Neural progenitor cell (in vitro differentiated cells): ENCODE measurements at regions not wholly inside any gene's neighbourhood (a gene's known extent, or its start where the extent isn't known, plus 50 kb on each side); places are given as distances from the start of the nearest gene placed in this dataset.

Experiments used
- DNase-seq: peaks from one replicate; pipeline ENCODE4 v3.0.0-alpha.2; 2016; ENCODE audit warnings: low spot score
- H2AFZ ChIP-seq: fragments of 200-600 bp; sonication (generic); replicated peaks from 2 replicates; pipeline ENCODE4 v1.6.1; 2016; ENCODE audit warnings: antibody characterized with exemption
- H3F3A ChIP-seq: fragments of 200-600 bp; sonication (generic); 2 replicates; pipeline ENCODE4 v1.6.1; 2016; ENCODE audit warnings: antibody characterized with exemption, low read depth
- H3K27ac ChIP-seq: fragments of 200-600 bp; sonication (generic); 2 replicates; pipeline ENCODE4 v1.5.1; 2016; ENCODE audit warnings: mild to moderate bottlenecking
- H3K27me3 ChIP-seq: fragments of 200-600 bp; sonication (generic); 2 replicates; pipeline ENCODE4 v1.6.1; 2016; ENCODE audit warnings: mild to moderate bottlenecking, moderate library complexity
- H3K36me3 ChIP-seq: fragments of 200-600 bp; sonication (generic); 2 replicates; pipeline ENCODE4 v1.5.1; 2016
- H3K4me1 ChIP-seq: fragments of 200-600 bp; sonication (generic); 2 replicates; pipeline ENCODE4 v1.6.1; 2016; ENCODE audit warnings: mixed run types
- H3K4me2 ChIP-seq: fragments of 200-600 bp; sonication (generic); 2 replicates; pipeline ENCODE4 v1.6.1; 2016
- H3K4me3 ChIP-seq: fragments of 200-600 bp; sonication (generic); 2 replicates; pipeline ENCODE4 v1.5.1; 2016
- H3K79me2 ChIP-seq: fragments of 200-600 bp; sonication (generic); 2 replicates; pipeline ENCODE4 v1.6.1; 2016; ENCODE audit warnings: low read depth
- H3K9ac ChIP-seq: fragments of 200-600 bp; sonication (generic); 2 replicates; pipeline ENCODE4 v1.6.1; 2016
- H3K9me3 ChIP-seq: fragments of 200-600 bp; sonication (generic); 2 replicates; pipeline ENCODE4 v1.5.1; 2016; ENCODE audit warnings: low read depth
- H4K20me1 ChIP-seq: fragments of 200-600 bp; sonication (generic); 2 replicates; pipeline ENCODE4 v1.6.1; 2016; ENCODE audit warnings: low read depth
- H3K27ac Mint-ChIP-seq: 3 replicates; pipeline ENCODE4 v1.8.0; 2021; ENCODE audit warnings: mixed read lengths
- H3K27me3 Mint-ChIP-seq: 2 replicates; pipeline ENCODE4 v1.8.0; 2022; ENCODE audit warnings: low read depth, mild to moderate bottlenecking, inconsistent platforms, moderate library complexity, mixed read lengths; ENCODE audit not compliant: insufficient read depth
- H3K36me3 Mint-ChIP-seq: 3 replicates; pipeline ENCODE4 v1.8.0; 2021; ENCODE audit warnings: mixed read lengths
- H3K4me1 Mint-ChIP-seq: 3 replicates; pipeline ENCODE4 v1.8.0; 2021; ENCODE audit warnings: mixed read lengths
- H3K4me3 Mint-ChIP-seq: 3 replicates; pipeline ENCODE4 v1.8.0; 2021; ENCODE audit warnings: mild to moderate bottlenecking, moderate library complexity, mixed read lengths
- H3K9me3 Mint-ChIP-seq: 3 replicates; pipeline ENCODE4 v1.8.0; 2020; ENCODE audit warnings: mixed read lengths
- CTCF ChIP-seq: fragments of 200-600 bp; sonication (generic); IDR thresholded peaks from 2 replicates; pipeline ENCODE4 v1.5.1; 2017; ENCODE audit warnings: antibody characterized with exemption, mild to moderate bottlenecking
- EZH2 ChIP-seq: fragments of 200-600 bp; sonication (generic); IDR thresholded peaks from 2 replicates; pipeline ENCODE4 v1.6.1; 2017; ENCODE audit warnings: antibody characterized with exemption, mild to moderate bottlenecking, moderate library complexity
- EZH2phosphoT487 ChIP-seq: fragments of 200-600 bp; sonication (generic); IDR thresholded peaks from 2 replicates; pipeline ENCODE4 v1.6.1; 2017; ENCODE audit warnings: antibody characterized with exemption

GRCh38 chr12:66033151-66033550 lies 97.4 kb downstream of the LLPH start:
- H3K27ac ChIP-seq, result no peak overlapping the region
- H3K9me3 ChIP-seq, result no peaks in the 10 kb centered on the region
- no peaks in the 10 kb centered on the region for H3K36me3 Mint-ChIP-seq
- H3K4me2 ChIP-seq, result no peak overlapping the region
- H3K79me2 ChIP-seq, result no peaks in the 10 kb centered on the region
- H2AFZ ChIP-seq, result no peak overlapping the region
- no peaks in the 10 kb centered on the region for H3K4me1 Mint-ChIP-seq
- H3K4me3 Mint-ChIP-seq, result no peak overlapping the region
- no peaks in the 10 kb centered on the region for H3K9me3 Mint-ChIP-seq
- no peak overlapping the region for H3K4me3 ChIP-seq
- H3K27me3 Mint-ChIP-seq, result peaks cover 2% of the 10 kb centered on the region
- H3K36me3 ChIP-seq, result no peaks in the 10 kb centered on the region
- H3K27ac Mint-ChIP-seq, result no peak overlapping the region
- no peak for DNase-seq
- no peaks in the 10 kb centered on the region for H3F3A ChIP-seq
- H3K9ac ChIP-seq, result no peak overlapping the region
- no peaks in the 10 kb centered on the region for H3K27me3 ChIP-seq
- H4K20me1 ChIP-seq, result no peaks in the 10 kb centered on the region
- H3K4me1 ChIP-seq, result no peaks in the 10 kb centered on the region
- TF ChIP-seq EZH2phosphoT487 (no peak), CTCF (no peak), EZH2 (no peak)

GRCh38 chr12:66032739-66033138 lies 97.8 kb downstream of the LLPH start:
- H3K36me3 Mint-ChIP-seq, result no peaks in the 10 kb centered on the region
- Histone ChIP-seq H3K27ac (no peak overlapping the region), H3F3A (no peaks in the 10 kb centered on the region), H2AFZ (no peak overlapping the region), H3K9me3 (no peaks in the 10 kb centered on the region), H3K4me2 (no peak overlapping the region), H3K9ac (no peak overlapping the region), H4K20me1 (no peaks in the 10 kb centered on the region), H3K79me2 (no peaks in the 10 kb centered on the region), H3K4me1 (no peaks in the 10 kb centered on the region), H3K27me3 (no peaks in the 10 kb centered on the region), H3K4me3 (no peak overlapping the region), H3K36me3 (no peaks in the 10 kb centered on the region)
- H3K27ac Mint-ChIP-seq, result no peak overlapping the region
- no peak for DNase-seq
- no peaks in the 10 kb centered on the region for H3K4me1 Mint-ChIP-seq
- H3K9me3 Mint-ChIP-seq, result no peaks in the 10 kb centered on the region
- TF ChIP-seq EZH2phosphoT487 (no peak), EZH2 (no peak), CTCF (no peak)
- no peak overlapping the region for H3K4me3 Mint-ChIP-seq
- H3K27me3 Mint-ChIP-seq, result peaks cover 2% of the 10 kb centered on the region

GRCh38 chr12:66030217-66030781 lies 100.3 kb downstream of the LLPH start:
- Histone ChIP-seq H3K27ac (no peak overlapping the region), H3K4me2 (no peak overlapping the region), H3K4me1 (no peaks in the 10 kb centered on the region), H4K20me1 (no peaks in the 10 kb centered on the region), H3K9ac (no peak overlapping the region), H3K79me2 (no peaks in the 10 kb centered on the region), H3F3A (no peaks in the 10 kb centered on the region), H3K36me3 (no peaks in the 10 kb centered on the region), H3K4me3 (no peak overlapping the region), H3K9me3 (no peaks in the 10 kb centered on the region), H3K27me3 (no peaks in the 10 kb centered on the region), H2AFZ (no peak overlapping the region)
- Mint-ChIP-seq H3K27me3 (peaks cover 2% of the 10 kb centered on the region), H3K4me3 (no peak overlapping the region), H3K9me3 (no peaks in the 10 kb centered on the region), H3K27ac (no peak overlapping the region), H3K36me3 (no peaks in the 10 kb centered on the region), H3K4me1 (peaks cover 1% of the 10 kb centered on the region)
- DNase-seq, result no peak
- TF ChIP-seq EZH2, result no peak

- Mint-ChIP-seq H3K4me3 (no peak overlapping the region), H3K27ac (no peak overlapping the region), H3K27me3 (peaks cover 2% of the 10 kb centered on the region), H3K4me1 (peaks cover 5% of the 10 kb centered on the region), H3K36me3 (no peaks in the 10 kb centered on the region), H3K9me3 (no peaks in the 10 kb centered on the region)
- Histone ChIP-seq H3F3A (no peaks in the 10 kb centered on the region), H3K4me2 (no peak overlapping the region), H3K36me3 (no peaks in the 10 kb centered on the region), H3K9me3 (no peaks in the 10 kb centered on the region), H3K79me2 (no peaks in the 10 kb centered on the region), H4K20me1 (no peaks in the 10 kb centered on the region), H2AFZ (no peak overlapping the region), H3K4me3 (no peak overlapping the region), H3K9ac (no peak overlapping the region), H3K27me3 (no peaks in the 10 kb centered on the region), H3K4me1 (no peaks in the 10 kb centered on the region), H3K27ac (no peak overlapping the region)
- TF ChIP-seq CTCF, result no peak
- TF ChIP-seq EZH2phosphoT487, result no peak
- no peak for TF ChIP-seq EZH2
- DNase-seq, result no peak
These were observed 102.2 kb downstream of the LLPH start for GRCh38 chr12:66028390-66028789.
